CD8-positive, alpha-beta memory T cell (primary cell): ENCODE measurements at regions not wholly inside any gene's neighbourhood (a gene's known extent, or its start where the extent isn't known, plus 50 kb on each side); places are given as distances from the start of the nearest gene placed in this dataset.
"Not testable (repeated sequence)": the region's sequence is repeated elsewhere in the genome, so short reads cannot be mapped to it uniquely, and the experiment has no call there.

Experiments
- CTCF ChIA-PET: fragments of 350-600 bp; sonication (Branson Sonifier 250); formaldehyde crosslinking; loops from one replicate; lab custom pipeline; 2021; ENCODE audit warnings: antibody characterized with exemption; lab: Charles Lee
- POLR2A ChIA-PET: fragments of 350-600 bp; sonication (Branson Sonifier 250); formaldehyde crosslinking; loops from one replicate; lab custom pipeline; 2021; ENCODE audit warnings: antibody characterized with exemption; lab: Charles Lee
- DNase-seq, 5 donors: peaks; one replicate each; pipeline versions ENCODE4 v3.0.0 to v3.0.0-alpha.2; 2020 to 2022; ENCODE audit warnings: mixed read lengths in 1 of 5
- H3K27ac ChIP-seq: one replicate; pipeline ENCODE4 v1.7.0; 2013; ENCODE audit warnings: low read depth, mild to moderate bottlenecking, low read length, moderate library complexity
- H3K27me3 ChIP-seq: 2 replicates; pipeline ENCODE4 v1.7.0; 2013; ENCODE audit warnings: low read length, mild to moderate bottlenecking; ENCODE audit not compliant: insufficient read depth, poor library complexity, severe bottlenecking
- H3K36me3 ChIP-seq: 2 replicates; pipeline ENCODE4 v1.7.0; 2013; ENCODE audit warnings: mild to moderate bottlenecking, low read length, moderate library complexity; ENCODE audit not compliant: insufficient read depth
- H3K4me1 ChIP-seq: 2 replicates; pipeline ENCODE4 v1.7.0; 2013; ENCODE audit warnings: mild to moderate bottlenecking, low read length, moderate library complexity; ENCODE audit not compliant: insufficient read depth
- H3K4me3 ChIP-seq: 2 replicates; pipeline ENCODE4 v1.7.0; 2013; ENCODE audit warnings: mild to moderate bottlenecking, low read length
- H3K9me3 ChIP-seq: 2 replicates; pipeline ENCODE4 v1.7.0; 2013; ENCODE audit warnings: mild to moderate bottlenecking, low read length
- H3K27ac Mint-ChIP-seq, 8 donors: one replicate each; pipeline ENCODE4 v1.8.0; 2020 to 2021; ENCODE audit warnings: mixed read lengths in 8 of 8, mild to moderate bottlenecking in 6 of 8, inconsistent platforms in 3 of 8, moderate library complexity in 3 of 8
- H3K27me3 Mint-ChIP-seq, 2 donors: one replicate each; pipeline ENCODE4 v1.8.0; 2020 to 2021; ENCODE audit warnings: mixed read lengths in 2 of 2, mild to moderate bottlenecking in 1 of 2, moderate library complexity in 1 of 2
- H3K36me3 Mint-ChIP-seq, 3 donors: one replicate each; pipeline ENCODE4 v1.8.0; 2020 to 2021; ENCODE audit warnings: mixed read lengths in 3 of 3, inconsistent platforms in 1 of 3, mild to moderate bottlenecking in 1 of 3
- H3K4me1 Mint-ChIP-seq, 3 donors: one replicate each; pipeline ENCODE4 v1.8.0; 2020 to 2021; ENCODE audit warnings: mixed read lengths in 3 of 3, inconsistent platforms in 1 of 3, mild to moderate bottlenecking in 1 of 3
- H3K4me3 Mint-ChIP-seq, 7 donors: one replicate each; pipeline ENCODE4 v1.8.0; 2020 to 2021; ENCODE audit warnings: mixed read lengths in 7 of 7, mild to moderate bottlenecking in 6 of 7, moderate library complexity in 4 of 7, inconsistent platforms in 2 of 7
- H3K9me3 Mint-ChIP-seq, 5 donors: one replicate each; pipeline ENCODE4 v1.8.0; 2020 to 2022; ENCODE audit warnings: mixed read lengths in 5 of 5, mild to moderate bottlenecking in 3 of 5, moderate library complexity in 2 of 5, inconsistent platforms in 1 of 5

GRCh38 chr16:13331918-13332317 is 430.5 kb downstream of the SHISA9 start:
- H3K4me1 Mint-ChIP-seq: no peaks in the 10 kb centered on the region
- Histone ChIP-seq H3K27me3 (no peaks in the 10 kb centered on the region), H3K4me3 (no peak overlapping the region), H3K36me3 (no peaks in the 10 kb centered on the region), H3K27ac (no peak overlapping the region), H3K4me1 (no peaks in the 10 kb centered on the region), H3K9me3 (no peaks in the 10 kb centered on the region)
- H3K36me3 Mint-ChIP-seq: no peaks in the 10 kb centered on the region
- H3K9me3 Mint-ChIP-seq: peaks cover 0 to 14% (median 2%) of the 10 kb centered on the region in 5 donors
- POLR2A ChIA-PET: no interaction called here
- no peak overlapping the region for H3K27ac Mint-ChIP-seq
- H3K27me3 Mint-ChIP-seq: peaks cover 0 to 7% of the 10 kb centered on the region in 2 donors
- CTCF ChIA-PET: no interaction called here
- DNase-seq: no peak
- no peak overlapping the region for H3K4me3 Mint-ChIP-seq

- Histone ChIP-seq H3K36me3 (no peaks in the 10 kb centered on the region), H3K4me3 (no peak overlapping the region), H3K9me3 (no peaks in the 10 kb centered on the region), H3K27ac (no peak overlapping the region), H3K4me1 (no peaks in the 10 kb centered on the region), H3K27me3 (no peaks in the 10 kb centered on the region)
- H3K27ac Mint-ChIP-seq: no peak overlapping the region
- no peak for DNase-seq
- POLR2A ChIA-PET: no interaction called here
- peaks cover 0 to 14% (median 2%) of the 10 kb centered on the region in 5 donors for H3K9me3 Mint-ChIP-seq
- H3K27me3 Mint-ChIP-seq: peaks cover 0 to 7% of the 10 kb centered on the region in 2 donors
- H3K4me3 Mint-ChIP-seq: no peak overlapping the region
- H3K4me1 Mint-ChIP-seq: no peaks in the 10 kb centered on the region
- no peaks in the 10 kb centered on the region for H3K36me3 Mint-ChIP-seq
- CTCF ChIA-PET: no interaction called here
Measured at GRCh38 chr16:13332713-13333255, 431.4 kb downstream of the SHISA9 start.

- H3K4me1 Mint-ChIP-seq: no peaks in the 10 kb centered on the region
- Histone ChIP-seq H3K27ac (no peak overlapping the region), H3K4me3 (no peak overlapping the region), H3K36me3 (no peaks in the 10 kb centered on the region), H3K27me3 (no peaks in the 10 kb centered on the region), H3K4me1 (no peaks in the 10 kb centered on the region), H3K9me3 (no peaks in the 10 kb centered on the region)
- H3K9me3 Mint-ChIP-seq: peaks cover 0 to 14% (median 2%) of the 10 kb centered on the region in 5 donors
- CTCF ChIA-PET: no interaction called here
- POLR2A ChIA-PET: no interaction called here
- DNase-seq: no peak
- no peaks in the 10 kb centered on the region for H3K36me3 Mint-ChIP-seq
- H3K27ac Mint-ChIP-seq: no peak overlapping the region
- H3K4me3 Mint-ChIP-seq: no peak overlapping the region
- peaks cover 0 to 7% of the 10 kb centered on the region in 2 donors for H3K27me3 Mint-ChIP-seq
Measured at GRCh38 chr16:13333336-13333735, 431.9 kb downstream of the SHISA9 start.

- H3K27ac Mint-ChIP-seq: no peak overlapping the region
- no peaks in the 10 kb centered on the region for H3K4me1 Mint-ChIP-seq
- H3K36me3 Mint-ChIP-seq: no peaks in the 10 kb centered on the region
- ChIA-PET POLR2A (no interaction called here), CTCF (no interaction called here)
- no peaks in the 10 kb centered on the region for H3K27me3 ChIP-seq
- no peaks in the 10 kb centered on the region for H3K4me1 ChIP-seq
- no peak overlapping the region for H3K27ac ChIP-seq
- no peak for DNase-seq
- H3K9me3 ChIP-seq: no peaks in the 10 kb centered on the region
- peaks cover 0 to 5% of the 10 kb centered on the region in 2 donors for H3K27me3 Mint-ChIP-seq
- H3K9me3 Mint-ChIP-seq: peaks cover 0 to 8% (median 2%) of the 10 kb centered on the region in 5 donors
- no peaks in the 10 kb centered on the region for H3K36me3 ChIP-seq
- H3K4me3 ChIP-seq: no peak overlapping the region
- no peak overlapping the region for H3K4me3 Mint-ChIP-seq
Measured at GRCh38 chr16:13335879-13336278, 434.5 kb downstream of the SHISA9 start.

GRCh38 chr16:13336335-13336734 is 434.9 kb downstream of the SHISA9 start:
- Histone ChIP-seq H3K27ac (no peak overlapping the region), H3K4me3 (no peak overlapping the region), H3K36me3 (no peaks in the 10 kb centered on the region), H3K27me3 (no peaks in the 10 kb centered on the region), H3K4me1 (no peaks in the 10 kb centered on the region), H3K9me3 (no peaks in the 10 kb centered on the region)
- ChIA-PET CTCF (no interaction called here), POLR2A (no interaction called here)
- no peak for DNase-seq
- H3K36me3 Mint-ChIP-seq: no peaks in the 10 kb centered on the region
- H3K4me3 Mint-ChIP-seq: no peak overlapping the region
- H3K9me3 Mint-ChIP-seq: peaks cover 0 to 8% (median 2%) of the 10 kb centered on the region in 5 donors
- H3K4me1 Mint-ChIP-seq: no peaks in the 10 kb centered on the region
- H3K27ac Mint-ChIP-seq: no peak overlapping the region
- H3K27me3 Mint-ChIP-seq: peaks cover 0 to 5% of the 10 kb centered on the region in 2 donors

- H3K4me3 ChIP-seq, H3K27ac Mint-ChIP-seq, H3K9me3 Mint-ChIP-seq, POLR2A ChIA-PET, H3K27me3 Mint-ChIP-seq, H3K4me1 Mint-ChIP-seq, H3K9me3 ChIP-seq, H3K27ac ChIP-seq, H3K36me3 ChIP-seq, H3K36me3 Mint-ChIP-seq, DNase-seq, H3K4me3 Mint-ChIP-seq, CTCF ChIA-PET, H3K4me1 ChIP-seq, H3K27me3 ChIP-seq: not testable (repeated sequence)
Measured at GRCh38 chr16:13336907-13337881, 435.8 kb downstream of the SHISA9 start.

- ChIA-PET POLR2A (no interaction called here), CTCF (no interaction called here)
- Mint-ChIP-seq H3K36me3 (no peaks in the 10 kb centered on the region), H3K27ac (no peak overlapping the region), H3K9me3 (peaks cover 0 to 3% (median 2%) of the 10 kb centered on the region in 5 donors), H3K4me3 (no peak overlapping the region), H3K4me1 (no peaks in the 10 kb centered on the region), H3K27me3 (no peaks in the 10 kb centered on the region)
- Histone ChIP-seq H3K4me1 (no peaks in the 10 kb centered on the region), H3K4me3 (no peak overlapping the region), H3K27ac (no peak overlapping the region), H3K27me3 (no peaks in the 10 kb centered on the region), H3K9me3 (no peaks in the 10 kb centered on the region), H3K36me3 (no peaks in the 10 kb centered on the region)
- no peak for DNase-seq
Measured at GRCh38 chr16:13338044-13338443, 436.6 kb downstream of the SHISA9 start.

GRCh38 chr16:13342675-13343074 is 441.3 kb downstream of the SHISA9 start:
- Mint-ChIP-seq H3K9me3 (no peaks in the 10 kb centered on the region), H3K4me1 (no peaks in the 10 kb centered on the region), H3K27ac (no peak overlapping the region), H3K36me3 (no peaks in the 10 kb centered on the region), H3K4me3 (no peak overlapping the region), H3K27me3 (no peaks in the 10 kb centered on the region)
- ChIA-PET POLR2A (no interaction called here), CTCF (no interaction called here)
- Histone ChIP-seq H3K4me3 (no peak overlapping the region), H3K27ac (no peak overlapping the region), H3K9me3 (no peaks in the 10 kb centered on the region), H3K27me3 (no peaks in the 10 kb centered on the region), H3K4me1 (no peaks in the 10 kb centered on the region), H3K36me3 (no peaks in the 10 kb centered on the region)
- DNase-seq: no peak
